ENCODE measurements at regions not wholly inside any gene's neighbourhood (a gene's known extent, or its start where the extent isn't known, plus 50 kb on each side); places are given as distances from the start of the nearest gene placed in this dataset.
"Not testable (repeated sequence)": the region's sequence is repeated elsewhere in the genome, so short reads cannot be mapped to it uniquely, and the experiment has no call there.

- no peak for DNase-seq (ENCODE audit: low read depth in 2 of 2)
These were observed 640.3 kb downstream of the SLC6A15 start for GRCh38 chr12:84272324-84272723.

GRCh38 chr12:84270470-84271140, 642.0 kb downstream of the SLC6A15 start:
- DNase-seq (ENCODE audit: low read depth in 2 of 2): no peak

- no peak for DNase-seq (ENCODE audit: low read depth in 2 of 2)
These were observed 664.7 kb downstream of the SLC6A15 start for GRCh38 chr12:84247931-84248330.

GRCh38 chr12:84243686-84244085, 668.9 kb downstream of the SLC6A15 start:
- no peak for DNase-seq (ENCODE audit: low read depth in 2 of 2)

- no peak for DNase-seq (ENCODE audit: low read depth in 2 of 2)
These were observed 689.8 kb downstream of the SLC6A15 start for GRCh38 chr12:84222841-84223240.

GRCh38 chr12:84218406-84218805, 694.2 kb downstream of the SLC6A15 start:
- DNase-seq (ENCODE audit: low read depth in 2 of 2): no peak

GRCh38 chr12:84201976-84202375, 710.6 kb downstream of the SLC6A15 start:
- no peak for DNase-seq (ENCODE audit: low read depth in 2 of 2)

- no peak for DNase-seq (ENCODE audit: low read depth in 2 of 2)
These were observed 714.2 kb downstream of the SLC6A15 start for GRCh38 chr12:84198294-84198946.

- DNase-seq (ENCODE audit: low read depth in 2 of 2): no peak
These were observed 720.8 kb downstream of the SLC6A15 start for GRCh38 chr12:84191779-84192178.

GRCh38 chr12:84186433-84186832, 726.2 kb downstream of the SLC6A15 start:
- DNase-seq (ENCODE audit: low read depth in 2 of 2): no peak

GRCh38 chr12:84183576-84183975, 729.0 kb downstream of the SLC6A15 start:
- no peak for DNase-seq (ENCODE audit: low read depth in 2 of 2)

GRCh38 chr12:84174115-84174514, 738.5 kb downstream of the SLC6A15 start:
- DNase-seq (ENCODE audit: low read depth in 2 of 2): no peak

GRCh38 chr12:84172823-84173424, 739.7 kb downstream of the SLC6A15 start:
- DNase-seq (ENCODE audit: low read depth in 2 of 2): no peak

GRCh38 chr12:84166812-84167211, 745.8 kb downstream of the SLC6A15 start:
- no peak for DNase-seq (ENCODE audit: low read depth in 2 of 2)

- no peak for DNase-seq (ENCODE audit: low read depth in 2 of 2)
These were observed 746.5 kb downstream of the SLC6A15 start for GRCh38 chr12:84165998-84166571.

- no peak for DNase-seq (ENCODE audit: low read depth in 2 of 2)
These were observed 751.3 kb downstream of the SLC6A15 start for GRCh38 chr12:84161296-84161695.

GRCh38 chr12:84159260-84159659, 753.3 kb downstream of the SLC6A15 start:
- DNase-seq (ENCODE audit: low read depth in 2 of 2): no peak

GRCh38 chr12:84157170-84157569, 755.4 kb downstream of the SLC6A15 start:
- DNase-seq (ENCODE audit: low read depth in 2 of 2): no peak

- DNase-seq (ENCODE audit: low read depth in 2 of 2): not testable (repeated sequence)
These were observed 757.3 kb downstream of the SLC6A15 start for GRCh38 chr12:84154991-84155930.

- DNase-seq (ENCODE audit: low read depth in 2 of 2): not testable (repeated sequence)
These were observed 758.1 kb downstream of the SLC6A15 start for GRCh38 chr12:84154439-84154990.

- DNase-seq (ENCODE audit: low read depth in 2 of 2): no peak
These were observed 762.4 kb downstream of the SLC6A15 start for GRCh38 chr12:84150201-84150600.

All from stimulated activated CD8-positive, alpha-beta memory T cell treated with anti-CD3 and anti-CD28 coated beads, Interleukin-2, amount 100 ng/mL, for 1 hour (primary cell).